ENCODE measurements at regions not wholly inside any gene's neighbourhood (a gene's known extent, or its start where the extent isn't known, plus 50 kb on each side); places are given as distances from the start of the nearest gene placed in this dataset.

DNA sequence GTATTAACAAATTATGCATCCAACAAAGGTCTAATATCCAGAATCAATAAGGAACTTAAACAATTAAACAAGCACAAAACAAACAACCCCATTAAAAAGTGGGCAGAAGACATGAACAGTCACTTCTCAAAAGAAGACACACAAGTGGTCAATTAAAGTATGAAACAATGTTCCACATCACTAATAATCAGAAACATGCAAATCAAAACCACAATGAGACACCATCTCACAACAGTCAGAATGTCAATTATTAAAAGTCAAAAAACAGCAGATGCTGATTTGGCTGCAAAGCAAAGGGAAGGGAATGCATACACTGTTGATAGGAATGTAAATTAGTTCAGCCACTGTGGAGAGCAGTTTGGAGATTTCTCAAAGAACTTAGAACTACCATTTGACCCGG, 129.3 kb downstream of the PFDN4 start:
- ChIA-PET CTCF (no interaction called here), POLR2A (ENCODE audit: low non-redundant PET) (no interaction called here)
- DNase-seq (ENCODE audit: low spot score): no peak
- TF ChIP-seq, protein P1, sequence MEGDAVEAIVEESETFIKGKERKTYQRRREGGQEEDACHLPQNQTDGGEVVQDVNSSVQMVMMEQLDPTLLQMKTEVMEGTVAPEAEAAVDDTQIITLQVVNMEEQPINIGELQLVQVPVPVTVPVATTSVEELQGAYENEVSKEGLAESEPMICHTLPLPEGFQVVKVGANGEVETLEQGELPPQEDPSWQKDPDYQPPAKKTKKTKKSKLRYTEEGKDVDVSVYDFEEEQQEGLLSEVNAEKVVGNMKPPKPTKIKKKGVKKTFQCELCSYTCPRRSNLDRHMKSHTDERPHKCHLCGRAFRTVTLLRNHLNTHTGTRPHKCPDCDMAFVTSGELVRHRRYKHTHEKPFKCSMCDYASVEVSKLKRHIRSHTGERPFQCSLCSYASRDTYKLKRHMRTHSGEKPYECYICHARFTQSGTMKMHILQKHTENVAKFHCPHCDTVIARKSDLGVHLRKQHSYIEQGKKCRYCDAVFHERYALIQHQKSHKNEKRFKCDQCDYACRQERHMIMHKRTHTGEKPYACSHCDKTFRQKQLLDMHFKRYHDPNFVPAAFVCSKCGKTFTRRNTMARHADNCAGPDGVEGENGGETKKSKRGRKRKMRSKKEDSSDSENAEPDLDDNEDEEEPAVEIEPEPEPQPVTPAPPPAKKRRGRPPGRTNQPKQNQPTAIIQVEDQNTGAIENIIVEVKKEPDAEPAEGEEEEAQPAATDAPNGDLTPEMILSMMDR (conservative IDR thresholded peaks at IDR 0.05; ENCODE audit: low read depth): no peak
- H3K27ac ChIP-seq: no peak overlapping the region

DNA sequence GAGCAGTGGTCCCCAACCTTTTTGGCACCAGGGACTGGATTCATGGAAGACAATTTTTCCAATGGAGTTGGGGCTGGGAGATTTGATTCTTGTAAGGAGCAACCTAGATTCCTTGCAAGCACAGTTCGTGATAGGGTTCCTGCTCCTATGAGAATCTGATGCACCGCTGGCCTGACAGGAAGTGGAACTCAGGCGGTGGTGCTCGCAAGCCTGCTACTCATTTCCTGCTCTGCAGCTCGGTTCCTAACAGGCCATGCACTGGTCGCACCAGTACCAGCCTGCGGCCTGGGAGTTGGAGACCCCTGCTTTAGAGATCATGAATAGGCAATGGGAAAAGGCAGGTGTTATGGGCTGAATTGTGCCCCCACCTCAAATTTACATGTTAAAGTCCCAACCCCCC, 131.2 kb downstream of the PFDN4 start:
- no peak overlapping the region for H3K27ac ChIP-seq
- no peak for DNase-seq (ENCODE audit: low spot score)
- TF ChIP-seq, protein P1 (conservative IDR thresholded peaks at IDR 0.05; ENCODE audit: low read depth): no peak
- POLR2A ChIA-PET (ENCODE audit: low non-redundant PET): no interaction called here
- CTCF ChIA-PET: interaction anchor here (0.6 kb wide), 1 partner anchor 342 kb away, joined by 5 read pairs; no protein-coding TSS in a partner anchor

DNA sequence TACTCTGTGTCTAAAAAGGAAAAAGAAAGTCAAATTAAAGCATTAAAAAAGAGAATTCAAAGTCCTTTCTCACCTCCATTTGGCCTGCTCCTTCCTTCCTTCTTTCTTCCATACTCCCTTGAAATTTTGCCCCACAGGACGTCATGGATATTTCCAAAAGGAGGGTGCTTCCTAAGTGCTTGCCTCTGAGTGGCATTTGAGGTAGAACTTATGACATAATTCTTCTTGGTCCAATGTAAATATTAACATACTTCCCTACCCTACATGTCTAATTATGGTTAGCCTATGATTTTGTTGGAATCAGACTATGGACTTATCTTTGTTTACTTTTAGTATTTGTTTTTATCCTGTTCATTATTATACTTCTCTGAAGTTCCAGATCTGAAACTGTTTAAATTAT, 132.3 kb downstream of the PFDN4 start:
- no peak overlapping the region for H3K27ac ChIP-seq
- ChIA-PET CTCF (no interaction called here), POLR2A (ENCODE audit: low non-redundant PET) (no interaction called here)
- no peak for DNase-seq (ENCODE audit: low spot score)
- TF ChIP-seq, protein P1 (conservative IDR thresholded peaks at IDR 0.05; ENCODE audit: low read depth): no peak

DNA sequence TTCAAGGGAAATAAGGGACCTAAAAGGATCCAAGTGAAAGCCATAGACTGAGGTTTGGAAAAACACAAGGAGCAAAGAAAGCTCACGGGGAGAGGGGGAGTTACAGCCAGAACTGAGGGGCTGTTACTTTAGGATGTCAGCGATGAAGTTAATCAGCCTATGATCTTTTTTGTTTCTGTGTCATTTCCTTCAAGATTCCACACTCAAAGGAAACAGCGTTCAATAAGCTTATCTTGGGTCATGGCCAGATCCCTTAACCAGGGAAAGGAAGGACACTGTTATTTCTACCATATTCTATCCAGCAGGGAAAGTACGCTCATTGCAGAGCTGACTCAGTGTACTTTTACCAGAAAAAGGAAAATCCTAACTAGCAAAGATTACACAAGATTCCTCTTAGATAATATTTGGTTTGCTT, 132.8 kb downstream of the PFDN4 start:
- TF ChIP-seq, protein P1 (conservative IDR thresholded peaks at IDR 0.05; ENCODE audit: low read depth): no peak
- DNase-seq (ENCODE audit: low spot score): peak; percentile 19
- ChIA-PET POLR2A (ENCODE audit: low non-redundant PET) (no interaction called here), CTCF (interaction anchor here (0.6 kb wide), 1 partner anchor 72 kb away, joined by 4 read pairs; no protein-coding TSS in a partner anchor)
- no peak overlapping the region for H3K27ac ChIP-seq

DNA sequence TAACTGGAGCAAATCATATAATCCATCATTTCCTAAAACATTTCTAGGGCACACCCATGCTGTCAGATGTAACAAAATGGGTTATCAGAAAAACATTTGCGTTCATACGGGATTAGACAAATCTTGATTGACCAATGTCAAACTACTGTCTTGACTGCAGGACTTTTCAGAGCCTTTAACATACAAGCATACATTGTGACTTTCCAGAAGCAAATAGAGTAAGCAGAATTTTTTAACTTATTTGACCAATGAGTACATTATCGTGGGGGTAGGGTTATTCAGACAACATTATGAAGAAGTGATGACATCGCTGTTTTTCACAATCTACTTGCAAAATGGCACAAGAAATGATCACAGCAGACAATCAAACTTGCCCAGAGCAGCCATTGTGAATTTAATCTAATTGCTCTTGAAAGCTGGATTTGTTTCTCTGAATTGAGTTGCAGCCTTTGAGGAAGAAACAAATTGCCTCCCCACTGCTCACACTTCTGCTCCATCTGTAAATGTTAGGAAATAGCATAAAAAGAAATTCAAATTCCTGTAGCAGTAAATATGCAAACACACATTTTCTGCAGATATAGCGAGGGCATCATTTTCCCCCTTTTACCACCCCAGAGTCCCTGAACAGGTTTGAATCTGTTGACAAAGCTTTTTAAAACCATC, 133.0 kb upstream of the DOK5 start:
- ChIA-PET POLR2A (ENCODE audit: low non-redundant PET) (no interaction called here), CTCF (no interaction called here)
- DNase-seq (ENCODE audit: low spot score): no peak
- H3K27ac ChIP-seq: no peak overlapping the region
- TF ChIP-seq, protein P1 (conservative IDR thresholded peaks at IDR 0.05; ENCODE audit: low read depth): no peak

DNA sequence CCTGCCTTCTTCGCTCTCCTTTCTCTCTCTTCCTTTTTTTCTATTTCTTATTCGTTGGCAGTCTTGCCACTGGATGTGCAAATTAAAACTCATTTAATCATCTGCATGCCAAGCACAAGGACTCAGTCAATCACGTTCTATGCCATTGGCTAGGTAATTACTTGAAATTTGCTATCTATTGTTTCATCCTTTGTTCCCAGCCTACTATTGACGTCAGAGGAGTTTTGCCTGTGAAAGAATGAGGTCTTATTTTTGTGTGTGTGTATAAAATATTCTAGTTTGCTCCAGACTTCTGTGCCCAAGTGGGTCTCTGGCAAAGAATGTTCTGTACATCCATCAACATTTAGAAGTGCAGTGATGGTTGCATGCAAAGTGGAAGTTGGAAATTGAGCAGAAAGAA, 132.3 kb upstream of the DOK5 start:
- CTCF ChIA-PET: no interaction called here
- no peak overlapping the region for H3K27ac ChIP-seq
- POLR2A ChIA-PET (ENCODE audit: low non-redundant PET): no interaction called here
- DNase-seq (ENCODE audit: low spot score): no peak
- TF ChIP-seq, protein P1 (conservative IDR thresholded peaks at IDR 0.05; ENCODE audit: low read depth): no peak
